Stomach (tissue), 4 donors: ENCODE measurements at regions not wholly inside any gene's neighbourhood (a gene's known extent, or its start where the extent isn't known, plus 50 kb on each side); places are given as distances from the start of the nearest gene placed in this dataset.

Experiments
- EP300 ChIP-seq: sonication (generic); formaldehyde crosslinking; IDR thresholded peaks from one replicate; pipeline ENCODE4 v1.6.1; 2017; ENCODE audit warnings: antibody characterized with exemption
- POLR2A ChIP-seq, 4 donors: fragments of 450-650 bp; IDR thresholded peaks; one replicate each; pipeline ENCODE4 v1.6.1; 2016; ENCODE audit warnings: antibody characterized with exemption in 4 of 4, control low read depth in 2 of 4, mild to moderate bottlenecking in 1 of 4, moderate library complexity in 1 of 4
- POLR2AphosphoS5 ChIP-seq, 3 donors: sonication (generic); formaldehyde crosslinking; IDR thresholded peaks; one replicate each; pipeline ENCODE4 v1.6.1; 2016; ENCODE audit warnings: antibody characterized with exemption in 3 of 3
- TF ChIP-seq, protein P1 (sequence below), 7 experiments: fragments of 450-650 bp in 4 of 7; fragments of 200-600 bp in 3 of 7; sonication (generic) in 3 of 7; IDR thresholded peaks; one replicate each; pipeline ENCODE4 v1.5.1; 2016 to 2019; ENCODE audit warnings: antibody characterized with exemption in 7 of 7, control low read depth in 2 of 7, mild to moderate bottlenecking in 1 of 7

DNA sequence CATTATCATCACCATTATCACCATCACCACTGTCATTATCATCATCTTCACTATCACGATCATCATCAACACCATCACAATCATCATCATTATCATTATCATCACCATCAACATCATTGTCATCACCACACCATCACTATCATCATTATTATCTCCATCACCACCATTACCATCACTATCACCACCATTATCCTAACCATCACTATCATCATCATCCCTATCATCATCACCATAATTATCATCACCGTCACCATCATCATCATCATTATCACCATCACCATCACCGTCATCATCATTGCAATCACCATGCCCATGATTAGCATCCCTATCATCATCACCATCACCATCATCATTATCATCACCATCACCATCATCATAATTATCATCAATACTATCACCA, 311.9 kb downstream of the IRX2 start:
- TF ChIP-seq, protein P1, sequence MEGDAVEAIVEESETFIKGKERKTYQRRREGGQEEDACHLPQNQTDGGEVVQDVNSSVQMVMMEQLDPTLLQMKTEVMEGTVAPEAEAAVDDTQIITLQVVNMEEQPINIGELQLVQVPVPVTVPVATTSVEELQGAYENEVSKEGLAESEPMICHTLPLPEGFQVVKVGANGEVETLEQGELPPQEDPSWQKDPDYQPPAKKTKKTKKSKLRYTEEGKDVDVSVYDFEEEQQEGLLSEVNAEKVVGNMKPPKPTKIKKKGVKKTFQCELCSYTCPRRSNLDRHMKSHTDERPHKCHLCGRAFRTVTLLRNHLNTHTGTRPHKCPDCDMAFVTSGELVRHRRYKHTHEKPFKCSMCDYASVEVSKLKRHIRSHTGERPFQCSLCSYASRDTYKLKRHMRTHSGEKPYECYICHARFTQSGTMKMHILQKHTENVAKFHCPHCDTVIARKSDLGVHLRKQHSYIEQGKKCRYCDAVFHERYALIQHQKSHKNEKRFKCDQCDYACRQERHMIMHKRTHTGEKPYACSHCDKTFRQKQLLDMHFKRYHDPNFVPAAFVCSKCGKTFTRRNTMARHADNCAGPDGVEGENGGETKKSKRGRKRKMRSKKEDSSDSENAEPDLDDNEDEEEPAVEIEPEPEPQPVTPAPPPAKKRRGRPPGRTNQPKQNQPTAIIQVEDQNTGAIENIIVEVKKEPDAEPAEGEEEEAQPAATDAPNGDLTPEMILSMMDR (IDR thresholded peaks at IDR 0.05) = no peak
- TF ChIP-seq EP300 (no peak), POLR2AphosphoS5 (IDR thresholded peaks at IDR 0.05) (no peak), POLR2A (IDR thresholded peaks at IDR 0.05) (no peak)
